ENCODE measurements at regions not wholly inside any gene's neighbourhood (a gene's known extent, or its start where the extent isn't known, plus 50 kb on each side); places are given as distances from the start of the nearest gene placed in this dataset.

- TF ChIP-seq, protein P1, sequence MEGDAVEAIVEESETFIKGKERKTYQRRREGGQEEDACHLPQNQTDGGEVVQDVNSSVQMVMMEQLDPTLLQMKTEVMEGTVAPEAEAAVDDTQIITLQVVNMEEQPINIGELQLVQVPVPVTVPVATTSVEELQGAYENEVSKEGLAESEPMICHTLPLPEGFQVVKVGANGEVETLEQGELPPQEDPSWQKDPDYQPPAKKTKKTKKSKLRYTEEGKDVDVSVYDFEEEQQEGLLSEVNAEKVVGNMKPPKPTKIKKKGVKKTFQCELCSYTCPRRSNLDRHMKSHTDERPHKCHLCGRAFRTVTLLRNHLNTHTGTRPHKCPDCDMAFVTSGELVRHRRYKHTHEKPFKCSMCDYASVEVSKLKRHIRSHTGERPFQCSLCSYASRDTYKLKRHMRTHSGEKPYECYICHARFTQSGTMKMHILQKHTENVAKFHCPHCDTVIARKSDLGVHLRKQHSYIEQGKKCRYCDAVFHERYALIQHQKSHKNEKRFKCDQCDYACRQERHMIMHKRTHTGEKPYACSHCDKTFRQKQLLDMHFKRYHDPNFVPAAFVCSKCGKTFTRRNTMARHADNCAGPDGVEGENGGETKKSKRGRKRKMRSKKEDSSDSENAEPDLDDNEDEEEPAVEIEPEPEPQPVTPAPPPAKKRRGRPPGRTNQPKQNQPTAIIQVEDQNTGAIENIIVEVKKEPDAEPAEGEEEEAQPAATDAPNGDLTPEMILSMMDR (IDR thresholded peaks at IDR 0.05 in 8 of 11, conservative IDR thresholded peaks at IDR 0.05 in 3 of 11), result no peak
- no peak for TF ChIP-seq POLR2A (IDR thresholded peaks at IDR 0.05)
- TF ChIP-seq POLR2AphosphoS5 (IDR thresholded peaks at IDR 0.05), result no peak
These were observed 756.6 kb downstream of the NOVA1 start for GRCh38 chr14:25841226-25841625.
